ENCODE measurements at regions not wholly inside any gene's neighbourhood (a gene's known extent, or its start where the extent isn't known, plus 50 kb on each side); places are given as distances from the start of the nearest gene placed in this dataset.

DNA sequence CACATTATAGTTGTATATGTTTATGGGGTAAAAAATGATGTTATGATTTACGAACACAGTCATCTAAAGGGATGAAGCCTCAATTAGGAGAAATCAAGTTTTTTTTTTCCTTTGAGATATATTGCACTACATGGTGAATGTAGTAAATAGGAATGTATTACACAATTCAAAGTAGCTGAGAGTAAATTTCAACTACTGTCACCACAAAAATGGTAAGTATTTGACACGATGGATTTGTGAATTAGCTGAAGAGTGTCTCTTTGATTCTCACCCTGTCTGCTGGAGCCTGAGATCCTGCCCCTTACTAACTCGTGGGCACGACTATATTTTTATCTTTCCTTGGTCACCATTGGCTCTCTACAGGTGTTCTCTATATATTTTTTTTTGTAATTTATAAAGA, 540.4 kb upstream of the DSEL start:
- no peak for DNase-seq (ENCODE audit: low spot score)
- H3K9me3 Mint-ChIP-seq (ENCODE audit: unreplicated experiment) = no peaks in the 10 kb centered on the region
- H3K27me3 Mint-ChIP-seq (ENCODE audit: unreplicated experiment) = no peaks in the 10 kb centered on the region
- H3K4me1 Mint-ChIP-seq (ENCODE audit: unreplicated experiment) = no peaks in the 10 kb centered on the region
- H3K36me3 Mint-ChIP-seq (ENCODE audit: low read depth, unreplicated experiment) = no peaks in the 10 kb centered on the region
- H3K27ac Mint-ChIP-seq (ENCODE audit: unreplicated experiment) = no peak overlapping the region
- TF ChIP-seq, protein P1, sequence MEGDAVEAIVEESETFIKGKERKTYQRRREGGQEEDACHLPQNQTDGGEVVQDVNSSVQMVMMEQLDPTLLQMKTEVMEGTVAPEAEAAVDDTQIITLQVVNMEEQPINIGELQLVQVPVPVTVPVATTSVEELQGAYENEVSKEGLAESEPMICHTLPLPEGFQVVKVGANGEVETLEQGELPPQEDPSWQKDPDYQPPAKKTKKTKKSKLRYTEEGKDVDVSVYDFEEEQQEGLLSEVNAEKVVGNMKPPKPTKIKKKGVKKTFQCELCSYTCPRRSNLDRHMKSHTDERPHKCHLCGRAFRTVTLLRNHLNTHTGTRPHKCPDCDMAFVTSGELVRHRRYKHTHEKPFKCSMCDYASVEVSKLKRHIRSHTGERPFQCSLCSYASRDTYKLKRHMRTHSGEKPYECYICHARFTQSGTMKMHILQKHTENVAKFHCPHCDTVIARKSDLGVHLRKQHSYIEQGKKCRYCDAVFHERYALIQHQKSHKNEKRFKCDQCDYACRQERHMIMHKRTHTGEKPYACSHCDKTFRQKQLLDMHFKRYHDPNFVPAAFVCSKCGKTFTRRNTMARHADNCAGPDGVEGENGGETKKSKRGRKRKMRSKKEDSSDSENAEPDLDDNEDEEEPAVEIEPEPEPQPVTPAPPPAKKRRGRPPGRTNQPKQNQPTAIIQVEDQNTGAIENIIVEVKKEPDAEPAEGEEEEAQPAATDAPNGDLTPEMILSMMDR (IDR thresholded peaks at IDR 0.05; ENCODE audit: unreplicated experiment) = no peak
- no peak overlapping the region for H3K4me3 Mint-ChIP-seq (ENCODE audit: unreplicated experiment)

DNA sequence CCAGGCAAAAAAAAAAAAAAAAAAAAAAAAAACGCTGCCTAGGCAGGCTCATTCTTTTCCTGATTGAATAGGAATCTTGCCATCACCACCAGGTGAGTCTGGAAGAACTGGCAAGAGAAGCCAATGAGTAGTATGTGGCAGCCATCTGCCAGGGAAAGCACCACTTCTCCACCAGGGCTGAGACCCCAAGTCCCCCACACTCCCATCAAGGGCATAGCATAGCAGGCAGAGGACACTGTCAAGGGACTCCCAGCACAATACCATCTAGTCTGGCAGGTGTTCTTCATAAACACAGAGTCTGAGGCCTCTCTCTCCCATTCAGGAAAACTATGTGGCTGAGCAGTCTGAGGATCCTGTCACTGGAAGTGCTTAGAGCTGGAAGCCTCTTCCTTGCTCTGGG, 538.1 kb upstream of the DSEL start:
- H3K27ac Mint-ChIP-seq (ENCODE audit: unreplicated experiment) = no peak overlapping the region
- no peak overlapping the region for H3K4me3 Mint-ChIP-seq (ENCODE audit: unreplicated experiment)

DNA sequence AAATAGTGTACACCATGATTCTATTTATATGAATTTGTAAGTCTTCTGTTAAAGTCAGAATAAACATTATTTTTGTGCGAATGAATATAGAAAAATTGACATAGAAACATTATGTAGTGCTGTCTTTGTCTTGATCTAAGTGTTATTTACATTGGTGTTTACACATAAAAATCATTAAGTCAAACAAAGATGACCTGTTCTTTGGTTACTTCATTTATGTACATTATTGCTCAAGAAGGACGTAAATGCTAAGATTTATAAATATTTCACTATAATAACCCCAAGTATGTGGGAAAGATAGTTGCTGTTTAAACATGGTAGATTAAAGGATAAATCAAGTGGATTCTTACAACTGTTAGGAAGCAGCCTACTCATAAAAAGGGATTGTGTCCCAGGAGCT, 536.8 kb upstream of the DSEL start:
- Mint-ChIP-seq H3K36me3 (ENCODE audit: low read depth, unreplicated experiment) (no peaks in the 10 kb centered on the region), H3K4me1 (ENCODE audit: unreplicated experiment) (no peaks in the 10 kb centered on the region), H3K27ac (ENCODE audit: unreplicated experiment) (no peak overlapping the region), H3K27me3 (ENCODE audit: unreplicated experiment) (no peaks in the 10 kb centered on the region), H3K4me3 (ENCODE audit: unreplicated experiment) (no peak overlapping the region), H3K9me3 (ENCODE audit: unreplicated experiment) (no peaks in the 10 kb centered on the region)
- DNase-seq (ENCODE audit: low spot score) = no peak
- TF ChIP-seq, protein P1 (IDR thresholded peaks at IDR 0.05; ENCODE audit: unreplicated experiment) = no peak

More for the DNA sequence above, 538.1 kb upstream of the DSEL start:
- Mint-ChIP-seq H3K27me3 (ENCODE audit: unreplicated experiment) (no peaks in the 10 kb centered on the region), H3K36me3 (ENCODE audit: low read depth, unreplicated experiment) (no peaks in the 10 kb centered on the region), H3K4me1 (ENCODE audit: unreplicated experiment) (no peaks in the 10 kb centered on the region), H3K9me3 (ENCODE audit: unreplicated experiment) (no peaks in the 10 kb centered on the region)
- TF ChIP-seq, protein P1 (IDR thresholded peaks at IDR 0.05; ENCODE audit: unreplicated experiment) = no peak
- no peak for DNase-seq (ENCODE audit: low spot score)

DNA sequence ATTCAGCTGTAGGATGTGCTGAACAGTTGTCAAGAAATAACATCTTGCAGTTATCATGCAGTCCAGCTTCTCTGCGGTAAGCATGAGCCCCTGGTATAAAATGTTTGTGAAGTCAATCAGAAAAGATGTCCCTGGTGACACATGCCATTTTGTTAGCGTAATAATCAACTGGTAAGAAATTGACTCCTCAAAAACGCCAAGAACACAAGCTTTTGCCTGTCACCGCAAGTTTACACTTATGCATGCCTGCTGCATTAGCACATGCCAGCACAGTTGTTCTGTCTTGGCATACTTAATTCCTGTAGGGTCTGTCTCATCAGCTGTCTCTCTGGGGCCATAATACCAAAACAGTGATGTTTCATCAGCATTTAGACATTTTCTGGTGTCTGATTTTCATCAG, 524.8 kb upstream of the DSEL start:
- H3K4me3 Mint-ChIP-seq (ENCODE audit: unreplicated experiment) = no peak overlapping the region
- H3K4me1 Mint-ChIP-seq (ENCODE audit: unreplicated experiment) = no peaks in the 10 kb centered on the region
- H3K27me3 Mint-ChIP-seq (ENCODE audit: unreplicated experiment) = no peaks in the 10 kb centered on the region
- H3K9me3 Mint-ChIP-seq (ENCODE audit: unreplicated experiment) = no peaks in the 10 kb centered on the region
- DNase-seq (ENCODE audit: low spot score) = no peak
- no peaks in the 10 kb centered on the region for H3K36me3 Mint-ChIP-seq (ENCODE audit: low read depth, unreplicated experiment)
- TF ChIP-seq, protein P1 (IDR thresholded peaks at IDR 0.05; ENCODE audit: unreplicated experiment) = no peak
- H3K27ac Mint-ChIP-seq (ENCODE audit: unreplicated experiment) = no peak overlapping the region

DNA sequence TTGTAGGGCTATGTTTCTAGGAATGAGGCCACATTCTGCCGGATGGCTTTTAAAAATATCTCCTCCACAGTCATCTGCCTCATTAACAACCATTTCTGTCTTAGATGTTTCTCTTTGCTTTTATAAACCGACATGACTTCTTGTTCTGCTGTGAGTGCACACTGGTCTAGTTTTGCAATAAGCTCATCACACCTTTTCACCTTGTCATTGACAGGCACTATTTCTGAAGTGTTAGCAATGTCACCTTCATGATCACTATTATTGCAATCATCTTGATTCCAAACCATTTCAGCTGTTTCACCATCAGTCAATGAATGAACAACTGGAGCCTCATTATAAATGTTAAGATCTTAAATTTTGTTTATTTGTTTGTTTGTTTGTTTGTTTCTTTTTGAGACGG, 523.7 kb upstream of the DSEL start:
- Mint-ChIP-seq H3K4me3 (ENCODE audit: unreplicated experiment) (no peak overlapping the region), H3K36me3 (ENCODE audit: low read depth, unreplicated experiment) (no peaks in the 10 kb centered on the region), H3K4me1 (ENCODE audit: unreplicated experiment) (no peaks in the 10 kb centered on the region), H3K9me3 (ENCODE audit: unreplicated experiment) (no peaks in the 10 kb centered on the region), H3K27me3 (ENCODE audit: unreplicated experiment) (no peaks in the 10 kb centered on the region), H3K27ac (ENCODE audit: unreplicated experiment) (no peak overlapping the region)
- DNase-seq (ENCODE audit: low spot score) = no peak
- TF ChIP-seq, protein P1 (IDR thresholded peaks at IDR 0.05; ENCODE audit: unreplicated experiment) = no peak
